CD14-positive monocyte (primary cell): ENCODE measurements at regions not wholly inside any gene's neighbourhood (a gene's known extent, or its start where the extent isn't known, plus 50 kb on each side); places are given as distances from the start of the nearest gene placed in this dataset.

Experiments
- DNase-seq, 3 donors: peaks; one replicate each; pipeline ENCODE4 v3.0.0-alpha.2; 2011 to 2022
- H2AFZ ChIP-seq: 2 replicates; pipeline ENCODE4 v1.6.0; 2012; ENCODE audit warnings: mild to moderate bottlenecking, low read depth, low read length, inconsistent platforms; ENCODE audit not compliant: insufficient read depth, poor library complexity, severe bottlenecking
- H3K27ac ChIP-seq, 2 donors: 1 replicate in 1 of 2; 2 replicates in 1 of 2; pipeline ENCODE4 v1.5.1; 2012 to 2013; ENCODE audit warnings: low read length in 2 of 2, control low read depth in 1 of 2, inconsistent platforms in 1 of 2, low read depth in 1 of 2, mild to moderate bottlenecking in 1 of 2
- H3K27me3 ChIP-seq, 2 donors: one replicate each; pipeline versions ENCODE4 v1.6.0 to v1.6.1; 2011 to 2013; ENCODE audit warnings: low read length in 2 of 2; ENCODE audit not compliant: control insufficient read depth in 2 of 2, insufficient read depth in 2 of 2
- H3K36me3 ChIP-seq, 2 donors: replicated peaks in 1 of 2; 1 replicate in 1 of 2; 2 replicates in 1 of 2; pipeline versions ENCODE4 v1.5.1 to v1.6.1; 2012 to 2013; ENCODE audit warnings: low read length in 2 of 2, control low read depth in 1 of 2, inconsistent platforms in 1 of 2, mild to moderate bottlenecking in 1 of 2; ENCODE audit not compliant: insufficient read depth in 2 of 2, control insufficient read depth in 1 of 2
- H3K4me1 ChIP-seq, 2 donors: 1 replicate in 1 of 2; 2 replicates in 1 of 2; pipeline versions ENCODE4 v1.5.1 to v1.6.1; 2012 to 2013; ENCODE audit warnings: low read length in 2 of 2, control low read depth in 1 of 2, inconsistent platforms in 1 of 2, mild to moderate bottlenecking in 1 of 2, moderate library complexity in 1 of 2; ENCODE audit not compliant: insufficient read depth in 2 of 2, control insufficient read depth in 1 of 2
- H3K4me2 ChIP-seq: replicated peaks from 2 replicates; pipeline ENCODE3; 2012; ENCODE audit warnings: low read length, moderate library complexity, mild to moderate bottlenecking; ENCODE audit not compliant: poor library complexity, severe bottlenecking; ENCODE audit errors: extremely low read depth
- H3K4me3 ChIP-seq, 3 experiments: fragments of 200-600 bp in 1 of 3; sonication (generic) in 1 of 3; replicated peaks in 1 of 3; 1 replicate in 2 of 3; 2 replicates in 1 of 3; pipeline ENCODE4 v1.5.1; 2011 to 2013; ENCODE audit warnings: low read length in 3 of 3, mild to moderate bottlenecking in 3 of 3, control low read depth in 2 of 3, low read depth in 2 of 3, inconsistent platforms in 1 of 3, moderate library complexity in 1 of 3
- H3K79me2 ChIP-seq: 2 replicates; pipeline ENCODE4 v1.6.0; 2012; ENCODE audit warnings: mild to moderate bottlenecking, control low read depth, inconsistent platforms, low read length, moderate library complexity; ENCODE audit not compliant: insufficient read depth
- H3K9ac ChIP-seq: 2 replicates; pipeline ENCODE4 v1.6.0; 2017; ENCODE audit warnings: low read length, mild to moderate bottlenecking; ENCODE audit not compliant: insufficient read depth, poor library complexity, severe bottlenecking
- H3K9me3 ChIP-seq, 2 donors: replicated peaks in 1 of 2; 1 replicate in 1 of 2; 2 replicates in 1 of 2; pipeline versions ENCODE4 v1.5.1 to v1.6.1; 2012 to 2013; ENCODE audit warnings: low read length in 2 of 2, control low read depth in 1 of 2; ENCODE audit not compliant: control insufficient read depth in 1 of 2, insufficient read depth in 1 of 2
- H4K20me1 ChIP-seq: 2 replicates; pipeline ENCODE4 v1.6.0; 2012; ENCODE audit warnings: mild to moderate bottlenecking, low read length, control low read depth, moderate library complexity; ENCODE audit not compliant: insufficient read depth
- H3K27ac Mint-ChIP-seq, 7 donors: one replicate each; pipeline ENCODE4 v1.8.0; 2020; ENCODE audit warnings: mild to moderate bottlenecking in 7 of 7, mixed read lengths in 7 of 7, moderate library complexity in 6 of 7, inconsistent platforms in 2 of 7
- H3K27me3 Mint-ChIP-seq, 3 donors: one replicate each; pipeline ENCODE4 v1.8.0; 2021 to 2022; ENCODE audit warnings: low read depth in 3 of 3, mild to moderate bottlenecking in 3 of 3, mixed read lengths in 3 of 3, moderate library complexity in 3 of 3, inconsistent platforms in 1 of 3
- H3K36me3 Mint-ChIP-seq, 2 donors: one replicate each; pipeline ENCODE4 v1.8.0; 2020; ENCODE audit warnings: mixed read lengths in 2 of 2, inconsistent platforms in 1 of 2, mild to moderate bottlenecking in 1 of 2
- H3K4me1 Mint-ChIP-seq: one replicate; pipeline ENCODE4 v1.8.0; 2020; ENCODE audit warnings: mild to moderate bottlenecking, mixed read lengths
- H3K4me3 Mint-ChIP-seq, 2 donors: one replicate each; pipeline ENCODE4 v1.8.0; 2020; ENCODE audit warnings: mild to moderate bottlenecking in 2 of 2, mixed read lengths in 2 of 2, moderate library complexity in 1 of 2
- H3K9me3 Mint-ChIP-seq, 7 donors: one replicate each; pipeline ENCODE4 v1.8.0; 2020 to 2022; ENCODE audit warnings: mixed read lengths in 7 of 7, mild to moderate bottlenecking in 6 of 7, moderate library complexity in 6 of 7, inconsistent platforms in 2 of 7
- WGBS: methylation state at CpG from one replicate; pipeline ENCODE4 v1.1.5; 2013; ENCODE audit warnings: missing lambda C conversion rate; ENCODE audit not compliant: insufficient coverage; 5-methylcytosine and 5-hydroxymethylcytosine counted together
- intact Hi-C, 2 donors: fragments of 100-400 bp; cut with micrococcal nuclease; formaldehyde crosslinking; loops; one replicate each; pipeline versions ENCODE4 v1.15.0 to v1.15.1; 2023
- TF ChIP-seq, protein P1 (sequence below): fragments of 200-600 bp; IDR thresholded peaks from one replicate; pipeline ENCODE4 v1.8.0; 2022; ENCODE audit warnings: antibody characterized with exemption, mild to moderate bottlenecking

DNA sequence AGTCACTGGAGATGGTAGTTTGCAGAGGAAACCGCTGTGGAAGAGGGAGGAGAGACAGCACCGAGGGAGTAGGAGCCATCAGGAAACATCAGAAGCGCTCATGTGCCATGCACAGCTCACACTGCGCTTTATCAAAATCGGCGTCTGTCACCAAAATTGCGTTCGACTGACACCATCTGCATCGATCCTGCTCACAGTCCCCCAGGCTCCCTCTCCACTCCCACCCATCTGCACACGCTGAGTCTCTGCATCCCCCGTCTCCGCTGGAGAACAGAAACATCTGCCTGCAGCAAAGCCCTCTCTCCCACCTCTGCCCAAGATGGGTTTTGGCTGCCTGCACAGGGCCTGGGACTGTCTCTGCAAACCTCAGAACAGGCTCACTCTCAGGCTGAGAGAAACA is 187.5 kb upstream of the RPL38 start:
- no peak overlapping the region for H3K4me2 ChIP-seq
- H3K36me3 ChIP-seq, result no peaks in the 10 kb centered on the region
- Mint-ChIP-seq H3K9me3 (peaks cover 0 to 6% (median 2%) of the 10 kb centered on the region in 7 donors), H3K27ac (no peak overlapping the region), H3K27me3 (peaks cover 3 to 6% (median 4%) of the 10 kb centered on the region in 3 donors), H3K4me3 (no peak overlapping the region), H3K4me1 (peaks cover 26% of the 10 kb centered on the region), H3K36me3 (no peaks in the 10 kb centered on the region)
- H3K9ac ChIP-seq, result no peak overlapping the region
- H4K20me1 ChIP-seq, result no peaks in the 10 kb centered on the region
- no peak for DNase-seq
- H3K79me2 ChIP-seq, result no peaks in the 10 kb centered on the region
- H3K27me3 ChIP-seq, result no peaks in the 10 kb centered on the region
- H2AFZ ChIP-seq, result no peak overlapping the region
- no peak overlapping the region for H3K27ac ChIP-seq
- no peak overlapping the region for H3K4me3 ChIP-seq
- H3K4me1 ChIP-seq, result peaks cover 11 to 13% of the 10 kb centered on the region in 2 donors
- TF ChIP-seq, protein P1, sequence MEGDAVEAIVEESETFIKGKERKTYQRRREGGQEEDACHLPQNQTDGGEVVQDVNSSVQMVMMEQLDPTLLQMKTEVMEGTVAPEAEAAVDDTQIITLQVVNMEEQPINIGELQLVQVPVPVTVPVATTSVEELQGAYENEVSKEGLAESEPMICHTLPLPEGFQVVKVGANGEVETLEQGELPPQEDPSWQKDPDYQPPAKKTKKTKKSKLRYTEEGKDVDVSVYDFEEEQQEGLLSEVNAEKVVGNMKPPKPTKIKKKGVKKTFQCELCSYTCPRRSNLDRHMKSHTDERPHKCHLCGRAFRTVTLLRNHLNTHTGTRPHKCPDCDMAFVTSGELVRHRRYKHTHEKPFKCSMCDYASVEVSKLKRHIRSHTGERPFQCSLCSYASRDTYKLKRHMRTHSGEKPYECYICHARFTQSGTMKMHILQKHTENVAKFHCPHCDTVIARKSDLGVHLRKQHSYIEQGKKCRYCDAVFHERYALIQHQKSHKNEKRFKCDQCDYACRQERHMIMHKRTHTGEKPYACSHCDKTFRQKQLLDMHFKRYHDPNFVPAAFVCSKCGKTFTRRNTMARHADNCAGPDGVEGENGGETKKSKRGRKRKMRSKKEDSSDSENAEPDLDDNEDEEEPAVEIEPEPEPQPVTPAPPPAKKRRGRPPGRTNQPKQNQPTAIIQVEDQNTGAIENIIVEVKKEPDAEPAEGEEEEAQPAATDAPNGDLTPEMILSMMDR, result no peak
- intact Hi-C loops, result no loop called here
- whole genome bisulfite sequencing, result 90% methylated on average over 7 of the region's 12 CpGs
- H3K9me3 ChIP-seq, result peaks cover 0 to 5% of the 10 kb centered on the region in 2 donors

GRCh38 chr17:74016461-74016860 is 187.0 kb upstream of the RPL38 start:
- H3K27ac Mint-ChIP-seq, result no peak overlapping the region
- no peak overlapping the region for H3K9ac ChIP-seq
- no peak overlapping the region for H3K27ac ChIP-seq
- H3K9me3 ChIP-seq, result peaks cover 0 to 5% of the 10 kb centered on the region in 2 donors
- no peaks in the 10 kb centered on the region for H3K79me2 ChIP-seq
- TF ChIP-seq, protein P1, result no peak
- H2AFZ ChIP-seq, result no peak overlapping the region
- peaks cover 11 to 13% of the 10 kb centered on the region in 2 donors for H3K4me1 ChIP-seq
- H3K4me3 ChIP-seq, result no peak overlapping the region
- H4K20me1 ChIP-seq, result no peaks in the 10 kb centered on the region
- peaks cover 22% of the 10 kb centered on the region for H3K4me1 Mint-ChIP-seq
- H3K9me3 Mint-ChIP-seq, result peaks cover 0 to 6% (median 2%) of the 10 kb centered on the region in 7 donors
- no peaks in the 10 kb centered on the region for H3K36me3 Mint-ChIP-seq
- no peak for DNase-seq
- no peaks in the 10 kb centered on the region for H3K27me3 ChIP-seq
- peaks cover 3 to 7% (median 4%) of the 10 kb centered on the region in 3 donors for H3K27me3 Mint-ChIP-seq
- intact Hi-C loops, result no loop called here
- WGBS, result 70% methylated on average over 5 of the region's 8 CpGs
- no peak overlapping the region for H3K4me2 ChIP-seq
- no peaks in the 10 kb centered on the region for H3K36me3 ChIP-seq
- no peak overlapping the region for H3K4me3 Mint-ChIP-seq
